MM.1S (cell line): ENCODE measurements at regions not wholly inside any gene's neighbourhood (a gene's known extent, or its start where the extent isn't known, plus 50 kb on each side); places are given as distances from the start of the nearest gene placed in this dataset.

Experiments used
- EZH2 ChIP-seq: fragments of 300-600 bp; sonication (generic); optimal IDR thresholded peaks from 2 replicates; pipeline ENCODE3; 2017; ENCODE audit warnings: low read depth, mild to moderate bottlenecking, antibody characterized with exemption, low read length, mixed read lengths
- EZH2phosphoT487 ChIP-seq: fragments of 300-600 bp; sonication (generic); IDR thresholded peaks from 2 replicates; pipeline ENCODE4 v1.6.1; 2018; ENCODE audit warnings: antibody characterized with exemption, low read length
- TF ChIP-seq, protein P1 (sequence below): fragments of 300-600 bp; sonication (generic); IDR thresholded peaks from 2 replicates; pipeline ENCODE4 v1.5.1; 2016; ENCODE audit warnings: antibody characterized with exemption, low read length, mixed read lengths

DNA sequence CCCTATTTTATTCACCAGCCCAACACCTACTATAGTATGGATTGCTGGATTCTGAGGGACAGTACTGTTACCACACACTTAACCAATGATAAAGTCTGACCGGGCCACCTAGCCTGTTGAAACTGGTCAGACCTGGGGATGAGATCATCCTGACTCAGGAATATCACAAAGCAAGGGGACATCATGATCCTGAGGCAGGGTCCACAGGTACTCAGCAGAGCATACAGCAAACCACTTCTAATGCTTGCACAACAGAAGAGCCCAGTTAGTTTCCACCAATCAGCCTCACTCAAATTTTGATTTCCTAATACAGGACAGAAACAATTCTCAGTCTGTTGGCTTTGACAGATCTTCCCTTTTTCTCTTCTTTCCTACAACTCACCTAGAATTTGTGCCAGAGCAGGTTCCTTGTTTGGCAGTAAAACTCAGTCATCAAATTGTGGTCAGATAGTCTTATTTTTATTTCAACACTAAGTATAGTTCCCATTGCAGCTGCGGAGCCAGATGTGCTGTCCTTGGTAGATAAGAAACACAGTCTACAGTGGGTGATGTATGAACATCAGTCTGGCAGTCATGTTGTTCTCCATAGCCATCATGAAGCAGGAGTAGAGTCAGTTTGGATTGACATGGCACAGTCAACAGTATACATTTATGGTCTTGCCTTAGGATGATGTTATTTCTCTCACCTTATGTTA, 90.1 kb upstream of the PRR23C start:
- TF ChIP-seq, protein P1, sequence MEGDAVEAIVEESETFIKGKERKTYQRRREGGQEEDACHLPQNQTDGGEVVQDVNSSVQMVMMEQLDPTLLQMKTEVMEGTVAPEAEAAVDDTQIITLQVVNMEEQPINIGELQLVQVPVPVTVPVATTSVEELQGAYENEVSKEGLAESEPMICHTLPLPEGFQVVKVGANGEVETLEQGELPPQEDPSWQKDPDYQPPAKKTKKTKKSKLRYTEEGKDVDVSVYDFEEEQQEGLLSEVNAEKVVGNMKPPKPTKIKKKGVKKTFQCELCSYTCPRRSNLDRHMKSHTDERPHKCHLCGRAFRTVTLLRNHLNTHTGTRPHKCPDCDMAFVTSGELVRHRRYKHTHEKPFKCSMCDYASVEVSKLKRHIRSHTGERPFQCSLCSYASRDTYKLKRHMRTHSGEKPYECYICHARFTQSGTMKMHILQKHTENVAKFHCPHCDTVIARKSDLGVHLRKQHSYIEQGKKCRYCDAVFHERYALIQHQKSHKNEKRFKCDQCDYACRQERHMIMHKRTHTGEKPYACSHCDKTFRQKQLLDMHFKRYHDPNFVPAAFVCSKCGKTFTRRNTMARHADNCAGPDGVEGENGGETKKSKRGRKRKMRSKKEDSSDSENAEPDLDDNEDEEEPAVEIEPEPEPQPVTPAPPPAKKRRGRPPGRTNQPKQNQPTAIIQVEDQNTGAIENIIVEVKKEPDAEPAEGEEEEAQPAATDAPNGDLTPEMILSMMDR: no peak
- TF ChIP-seq EZH2phosphoT487 (no peak), EZH2 (no peak)
